T-helper 22 cell (primary cell): ENCODE measurements at regions not wholly inside any gene's neighbourhood (a gene's known extent, or its start where the extent isn't known, plus 50 kb on each side); places are given as distances from the start of the nearest gene placed in this dataset.

Experiments
- DNase-seq: peaks from one replicate; pipeline ENCODE4 v3.0.0-alpha.2; 2020; ENCODE audit warnings: low read depth

- DNase-seq: peak; percentile 40
Measured at GRCh38 chr4:36394352-36394903, 113.0 kb downstream of the DTHD1 start.

- no peak for DNase-seq
Measured at GRCh38 chr4:36399762-36400353, 118.4 kb downstream of the DTHD1 start.

DNA sequence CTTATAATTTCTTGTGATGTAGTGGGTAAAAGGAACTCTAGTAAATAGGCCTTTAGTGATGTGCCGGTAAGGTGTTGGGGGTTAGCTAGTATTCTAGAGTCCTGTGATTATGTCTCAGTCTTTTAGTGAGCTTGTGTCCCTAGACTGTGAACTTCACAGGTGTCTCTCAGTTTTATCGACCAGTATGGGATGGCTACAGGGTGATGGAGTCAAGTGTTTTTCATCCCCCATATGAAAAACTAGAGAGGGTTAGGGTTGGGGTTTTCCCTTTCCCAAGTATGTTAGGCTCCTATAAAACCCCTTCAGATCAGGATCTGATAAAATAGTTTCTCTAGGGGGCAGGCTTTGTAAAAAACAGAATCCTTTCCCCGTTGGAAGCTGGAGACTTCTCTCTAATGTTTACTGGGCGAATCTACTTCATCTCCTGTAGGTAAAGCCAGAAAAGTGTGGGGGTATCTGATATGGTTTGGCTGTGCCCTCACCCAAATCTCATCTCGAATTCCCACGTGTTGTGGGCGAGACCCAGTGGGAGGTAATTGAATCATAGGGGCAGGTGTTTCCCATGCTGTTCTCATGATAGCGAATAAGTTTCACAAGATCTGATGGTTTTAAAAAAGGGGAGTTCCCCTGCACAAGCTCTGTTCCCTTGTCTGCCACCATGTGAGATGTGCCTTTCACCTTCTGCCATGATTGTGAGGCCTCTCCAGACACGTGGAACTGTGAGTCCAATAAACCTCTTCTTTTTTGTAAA is 120.8 kb downstream of the DTHD1 start:
- no peak for DNase-seq

DNA sequence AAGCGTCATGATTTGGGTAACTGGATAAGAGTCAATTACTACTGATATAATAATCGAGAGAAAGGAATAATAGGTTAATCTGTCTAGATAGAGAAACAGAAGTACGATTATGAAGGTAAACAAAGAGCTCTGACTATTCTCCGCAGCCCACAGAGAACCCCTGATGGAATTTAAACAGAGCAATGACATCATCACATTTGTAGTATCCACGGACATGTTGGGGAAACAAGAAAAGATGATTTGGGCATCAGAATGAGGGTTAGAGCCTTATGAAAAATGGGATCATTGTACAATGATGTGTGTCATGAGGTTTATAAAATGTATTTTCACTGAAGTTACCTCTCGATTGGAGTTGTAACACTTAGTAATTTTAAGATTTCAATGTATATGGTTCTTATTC is 129.9 kb downstream of the DTHD1 start:
- DNase-seq: no peak

DNA sequence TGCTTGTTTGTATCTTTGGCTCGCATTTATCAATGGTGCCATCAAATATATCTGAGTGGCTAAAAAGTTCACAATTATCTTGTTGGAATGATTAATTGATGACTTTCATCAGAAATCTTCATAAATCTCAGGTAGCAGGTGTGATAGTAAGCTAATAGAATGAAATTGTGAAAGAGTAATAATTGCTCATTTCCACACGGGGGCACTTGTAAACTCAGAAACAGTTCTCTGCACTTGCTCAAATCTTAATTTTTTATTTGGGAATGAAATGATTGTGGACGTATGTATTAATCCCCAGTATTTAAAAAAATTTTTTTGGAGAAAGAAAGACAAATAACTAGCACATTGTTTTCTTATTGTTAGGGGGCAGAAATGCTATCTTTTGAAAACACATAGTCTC is 132.8 kb downstream of the DTHD1 start:
- no peak for DNase-seq

- no peak for DNase-seq
Measured at GRCh38 chr4:36417146-36417545, 135.7 kb downstream of the DTHD1 start.

- DNase-seq: no peak
Measured at GRCh38 chr4:36420111-36420679, 138.8 kb downstream of the DTHD1 start.

DNA sequence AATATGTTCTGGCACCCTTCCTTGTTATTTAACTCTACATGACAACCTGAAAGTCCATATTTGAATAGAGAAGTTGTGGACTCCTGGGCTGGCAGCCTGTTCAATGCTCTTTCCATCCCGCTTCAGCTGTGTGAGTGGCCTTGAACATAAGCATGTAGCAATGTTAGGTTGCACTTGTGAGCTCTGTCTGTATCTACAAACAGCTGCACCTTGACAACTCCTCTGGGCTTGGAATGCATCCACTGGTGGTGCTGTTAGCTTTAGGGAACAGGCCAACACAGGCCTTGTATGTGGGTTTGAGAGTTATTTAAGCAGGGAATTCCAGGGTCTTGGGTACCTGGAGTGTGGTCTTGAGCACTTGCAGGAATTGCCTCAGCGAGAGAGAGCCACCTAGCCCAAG is 141.2 kb downstream of the DTHD1 start:
- DNase-seq: no peak

- no peak for DNase-seq
Measured at GRCh38 chr4:36426741-36427140, 145.3 kb downstream of the DTHD1 start.

- no peak for DNase-seq
Measured at GRCh38 chr4:36427696-36428095, 146.3 kb downstream of the DTHD1 start.

DNA sequence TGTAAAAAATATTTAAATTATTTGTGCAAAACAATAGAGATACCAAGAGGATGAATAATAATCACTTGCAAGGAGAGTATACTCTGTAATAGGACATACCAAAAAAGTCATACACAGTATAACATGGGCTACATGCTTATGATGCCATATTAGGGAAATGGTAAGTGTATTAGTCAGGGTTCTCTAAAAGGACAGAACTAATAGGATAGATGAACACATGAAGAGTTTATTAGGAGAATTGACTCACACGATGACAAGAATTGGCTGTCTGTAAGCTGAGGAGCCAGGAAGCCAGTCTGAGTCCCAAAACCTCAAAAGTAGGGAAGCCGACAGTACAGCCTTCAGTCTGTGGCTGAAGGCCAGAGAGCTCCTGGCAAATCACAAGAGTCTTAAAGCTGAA is 151.2 kb downstream of the DTHD1 start:
- DNase-seq: no peak

DNA sequence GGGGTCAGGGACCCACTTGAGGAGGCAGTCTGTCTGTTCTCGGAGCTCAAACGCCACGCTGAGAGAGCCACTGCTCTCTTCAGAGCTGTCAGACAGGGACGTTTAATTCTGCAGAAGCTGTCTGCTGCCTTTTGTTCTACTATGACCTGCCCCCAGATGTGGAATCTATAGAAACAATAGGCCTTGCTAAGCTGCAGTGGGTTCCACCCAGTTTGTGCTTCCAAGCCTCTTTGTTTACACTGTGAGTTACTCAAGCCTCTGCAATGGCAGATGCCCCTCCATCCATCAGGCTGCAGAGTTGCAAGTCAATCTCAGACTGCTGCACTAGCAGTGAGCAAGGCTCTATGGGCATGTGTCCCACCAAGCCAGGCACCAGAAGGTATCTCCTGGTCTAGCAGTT is 158.1 kb downstream of the DTHD1 start:
- DNase-seq: no peak

DNA sequence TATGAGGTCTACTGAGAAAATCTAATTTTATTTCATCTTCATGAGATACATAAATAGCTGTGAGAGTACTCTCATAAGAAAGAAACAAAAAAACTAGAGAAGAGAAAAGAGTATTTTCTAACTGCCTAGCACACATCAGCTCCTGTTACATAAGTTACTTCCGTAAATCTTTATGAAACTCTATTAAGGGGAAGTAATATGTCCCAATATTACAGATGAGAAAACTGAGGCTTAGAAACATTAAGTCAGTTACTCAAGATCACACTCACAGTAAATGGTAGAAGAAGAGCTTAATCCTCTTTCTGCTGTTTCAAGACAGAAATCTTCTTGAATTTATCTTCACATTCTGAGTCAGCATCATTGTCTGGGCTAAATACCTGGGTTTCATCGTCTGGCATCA is 164.1 kb downstream of the DTHD1 start:
- no peak for DNase-seq

- DNase-seq: no peak
Measured at GRCh38 chr4:36446275-36446674, 164.9 kb downstream of the DTHD1 start.

GRCh38 chr4:36461344-36461743 is 179.9 kb downstream of the DTHD1 start:
- DNase-seq: no peak

DNA sequence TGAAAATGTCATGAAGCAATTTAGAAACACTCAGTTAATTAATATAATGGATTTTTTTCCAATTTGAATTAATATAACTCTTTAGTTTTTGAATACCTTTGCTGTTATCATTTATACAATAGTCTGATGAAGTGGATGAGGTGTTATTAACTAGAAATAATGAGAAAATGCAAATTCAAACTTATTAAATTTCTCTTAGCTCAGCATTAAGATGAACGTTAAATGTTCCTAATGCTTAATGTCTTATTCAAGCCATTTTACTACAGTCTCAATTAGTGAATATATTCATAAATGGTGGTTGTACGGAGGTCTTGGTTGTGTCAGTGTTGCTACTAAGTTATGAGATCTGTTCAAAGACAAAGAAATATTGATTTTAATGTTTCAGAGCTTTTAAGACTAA is 186.3 kb downstream of the DTHD1 start:
- no peak for DNase-seq

DNA sequence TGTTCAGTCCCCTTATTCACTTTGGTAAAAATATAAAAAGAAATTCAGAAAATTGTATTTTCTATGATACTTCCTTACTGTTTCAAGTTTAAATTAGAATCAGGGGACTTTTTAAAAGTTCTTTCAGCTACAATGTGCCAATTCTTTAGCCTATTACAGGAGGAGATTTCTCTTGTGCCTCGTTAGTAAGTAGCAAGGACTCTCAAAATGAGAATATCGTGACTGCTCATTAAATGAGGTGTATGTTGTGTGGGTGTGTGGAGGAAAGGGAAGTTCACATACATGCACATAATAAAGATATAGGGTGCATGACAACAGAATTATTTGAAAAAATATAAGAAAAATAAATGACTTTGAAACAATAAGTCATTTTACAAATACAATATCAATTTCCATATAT is 190.5 kb downstream of the DTHD1 start:
- DNase-seq: no peak

GRCh38 chr4:36476135-36476534 is 194.7 kb downstream of the DTHD1 start:
- DNase-seq: no peak

GRCh38 chr4:36477861-36478260 is 196.4 kb downstream of the DTHD1 start:
- DNase-seq: no peak

DNA sequence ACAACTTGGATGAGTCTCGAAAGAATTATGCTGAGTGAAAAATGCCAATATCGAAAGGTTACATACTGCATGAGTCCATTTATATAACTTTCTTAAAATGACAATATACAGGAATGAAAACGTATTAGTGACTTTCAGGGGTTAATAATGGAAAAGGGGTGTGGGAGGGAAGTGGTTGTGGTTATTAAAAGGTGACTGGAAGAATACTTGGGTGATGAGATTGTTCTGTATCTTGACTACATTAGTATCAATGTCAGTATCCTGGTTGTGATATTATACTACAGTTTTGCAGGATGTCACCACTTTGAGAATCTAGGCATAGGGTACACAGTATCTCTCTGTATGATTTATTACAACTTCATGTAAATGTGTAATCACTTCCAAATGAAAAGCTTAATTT is 204.5 kb downstream of the DTHD1 start:
- DNase-seq: no peak

DNA sequence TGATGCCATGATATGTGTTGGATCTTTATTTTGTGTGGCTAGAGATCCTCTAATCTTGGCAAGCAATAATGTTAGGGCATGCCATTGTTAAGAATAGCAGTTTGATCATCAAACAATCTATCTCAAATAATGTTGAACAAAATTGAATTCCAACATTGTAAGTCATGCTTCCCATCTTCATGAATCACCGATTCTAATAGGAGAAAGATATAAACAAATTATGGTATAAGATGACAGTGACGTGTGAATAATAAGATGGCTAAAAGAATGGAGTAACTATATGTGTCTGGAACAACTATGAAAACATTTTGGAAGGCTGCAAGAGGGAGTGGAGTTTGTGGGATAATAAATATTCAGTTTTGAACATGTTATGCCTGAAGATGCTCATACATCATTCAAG is 208.4 kb downstream of the DTHD1 start:
- DNase-seq: no peak

DNA sequence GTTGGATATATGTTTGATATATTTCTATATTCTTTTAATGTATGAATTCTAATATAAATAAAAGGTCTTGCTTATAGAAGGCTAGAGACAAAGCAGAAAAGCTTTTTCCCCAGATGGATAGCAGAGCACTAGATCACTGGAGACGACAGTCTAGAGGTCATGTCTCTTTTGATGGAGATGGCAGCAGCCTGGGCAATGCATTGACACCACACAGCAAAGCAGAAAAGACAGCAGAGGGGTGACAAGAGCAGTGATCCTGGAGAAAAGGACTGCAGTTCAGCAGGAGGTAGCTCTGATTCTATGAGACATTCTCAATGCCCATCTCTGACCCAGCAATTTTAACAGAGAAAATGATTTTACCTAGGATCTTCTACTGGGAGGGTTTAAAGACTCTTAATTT is 210.6 kb downstream of the DTHD1 start:
- DNase-seq: no peak

DNA sequence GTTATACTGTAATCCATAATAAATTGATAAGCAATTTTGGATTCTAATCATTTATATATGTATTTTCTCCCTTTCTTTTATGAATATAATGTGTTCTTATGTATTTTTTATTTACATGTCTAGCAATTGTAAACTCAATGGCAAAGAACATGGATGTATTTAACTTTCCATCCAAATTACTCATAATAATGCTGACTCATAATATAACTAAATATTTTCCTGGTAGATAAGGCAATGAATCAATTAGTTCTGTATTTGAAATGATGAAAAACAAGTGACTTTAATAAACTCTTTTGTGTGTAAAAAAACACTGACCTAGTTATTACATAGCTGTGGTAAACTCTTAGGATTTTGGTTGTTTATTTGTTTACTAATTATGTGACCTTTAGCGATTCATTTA is 211.2 kb downstream of the DTHD1 start:
- DNase-seq: no peak

GRCh38 chr4:36493251-36493650 is 211.8 kb downstream of the DTHD1 start:
- DNase-seq: no peak
